ENCODE measurements at regions not wholly inside any gene's neighbourhood (a gene's known extent, or its start where the extent isn't known, plus 50 kb on each side); places are given as distances from the start of the nearest gene placed in this dataset.
A peak's percentile ranks its signal among the peaks of the same experiment; 100 is the strongest.

DNA sequence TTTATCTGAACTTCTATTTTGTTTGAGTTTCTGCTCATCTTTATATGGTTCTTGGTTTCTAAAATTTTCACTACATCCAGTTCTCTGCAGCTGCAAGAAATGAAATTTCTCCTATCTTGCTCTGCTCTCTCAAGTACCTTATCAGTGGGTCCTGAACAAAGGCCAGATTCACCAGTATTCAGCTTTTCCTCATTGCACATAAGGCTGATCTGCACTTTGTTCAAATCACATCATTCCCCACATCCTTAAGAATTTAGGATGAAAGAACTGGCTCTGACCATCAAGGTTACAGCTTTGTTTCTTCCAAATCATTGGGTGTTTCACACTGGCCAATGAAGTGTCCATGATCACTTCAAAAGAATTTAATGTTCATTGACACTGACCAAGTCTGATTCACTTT, 211.4 kb downstream of the GRIN2B start:
- FAIRE-seq (peak; percentile 32), DNase-seq (ENCODE audit: low spot score) (no peak)

DNA sequence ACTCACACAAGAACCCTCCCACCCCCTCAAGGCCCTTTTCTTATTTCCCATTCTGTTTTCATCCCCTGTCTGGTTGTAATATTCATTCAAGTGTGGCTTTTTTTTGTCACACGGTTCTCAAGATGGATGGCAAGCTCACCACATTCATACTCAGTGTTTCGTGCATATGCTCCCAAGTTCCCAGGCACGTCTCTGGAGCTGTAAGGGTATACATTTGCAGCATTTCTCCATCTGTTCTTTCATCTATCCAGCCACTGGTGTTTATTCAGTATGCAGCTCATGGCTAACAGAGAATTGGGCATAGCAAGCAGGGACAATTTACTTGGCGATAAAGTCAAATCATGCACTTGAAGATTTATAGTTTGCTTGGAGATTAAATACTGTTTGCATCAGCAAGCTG, 212.1 kb downstream of the GRIN2B start:
- FAIRE-seq (peak; percentile 68), DNase-seq (ENCODE audit: low spot score) (no peak)

- DNase-seq (ENCODE audit: low spot score) (no peak), FAIRE-seq (no peak)
Measured at GRCh38 chr12:13764748-13765147, 216.7 kb downstream of the GRIN2B start.

DNA sequence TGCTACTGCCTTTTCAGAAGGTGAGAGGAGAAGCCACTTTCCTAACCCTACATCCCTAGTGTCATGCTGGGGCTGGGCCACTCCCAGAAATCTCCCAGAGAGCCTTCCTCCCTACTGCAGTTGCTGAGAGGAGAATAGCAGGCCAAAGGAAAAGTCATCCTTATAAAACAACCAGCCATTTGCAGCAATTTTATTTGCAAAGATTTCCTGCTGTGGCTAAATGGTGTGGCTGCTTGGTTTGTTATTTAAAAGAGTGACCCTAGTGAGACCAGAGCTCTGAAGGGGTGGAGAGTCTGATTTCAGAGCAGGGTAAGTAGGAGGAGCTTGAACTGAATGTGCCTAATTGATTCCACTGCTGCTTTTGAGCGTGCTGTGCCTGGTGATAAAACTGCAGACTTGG, 232.0 kb downstream of the GRIN2B start:
- FAIRE-seq: peak; percentile 79
- no peak for DNase-seq (ENCODE audit: low spot score)

GRCh38 chr12:13745111-13745860, 236.1 kb downstream of the GRIN2B start:
- no peak for DNase-seq (ENCODE audit: low spot score)
- peak; percentile 40 for FAIRE-seq

GRCh38 chr12:13744561-13744960, 236.8 kb downstream of the GRIN2B start:
- FAIRE-seq (no peak), DNase-seq (ENCODE audit: low spot score) (no peak)

- DNase-seq (ENCODE audit: low spot score) (no peak), FAIRE-seq (peak; percentile 50)
Measured at GRCh38 chr12:13740149-13740545, 241.3 kb downstream of the GRIN2B start.

- FAIRE-seq (no peak), DNase-seq (ENCODE audit: low spot score) (no peak)
Measured at GRCh38 chr12:13735734-13736133, 245.7 kb downstream of the GRIN2B start.

GRCh38 chr12:13734584-13735152, 246.7 kb downstream of the GRIN2B start:
- FAIRE-seq (no peak), DNase-seq (ENCODE audit: low spot score) (no peak)

- FAIRE-seq (no peak), DNase-seq (ENCODE audit: low spot score) (peak; percentile 43)
Measured at GRCh38 chr12:13727707-13728195, 253.7 kb downstream of the GRIN2B start.

- FAIRE-seq (no peak), DNase-seq (ENCODE audit: low spot score) (no peak)
Measured at GRCh38 chr12:13725049-13725448, 256.4 kb downstream of the GRIN2B start.

- no peak for DNase-seq (ENCODE audit: low spot score)
- no peak for FAIRE-seq
Measured at GRCh38 chr12:13724136-13724535, 257.3 kb downstream of the GRIN2B start.

DNA sequence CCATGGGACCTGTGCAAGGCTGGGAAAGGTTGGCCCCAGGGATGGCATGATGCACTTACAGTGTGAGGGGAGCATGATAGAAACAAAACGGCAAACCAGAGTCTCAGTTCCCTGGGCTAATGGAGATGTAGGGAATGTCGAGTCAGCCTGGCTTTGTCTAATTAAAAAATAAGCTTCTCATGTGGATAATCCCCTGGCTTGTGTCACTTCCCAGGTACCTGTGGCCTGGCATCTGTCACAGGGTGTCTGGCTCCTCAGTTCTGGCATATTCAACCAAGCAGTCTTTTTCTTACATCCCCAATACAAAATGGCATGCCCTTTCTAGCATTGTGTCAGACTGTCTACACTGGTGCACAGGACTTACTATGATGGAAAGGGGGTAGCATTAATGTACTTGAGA, 261.4 kb downstream of the GRIN2B start:
- no peak for FAIRE-seq
- DNase-seq (ENCODE audit: low spot score): no peak

- FAIRE-seq (no peak), DNase-seq (ENCODE audit: low spot score) (no peak)
Measured at GRCh38 chr12:13718271-13718670, 263.1 kb downstream of the GRIN2B start.

GRCh38 chr12:13716119-13716518, 265.3 kb downstream of the GRIN2B start:
- DNase-seq (ENCODE audit: low spot score) (no peak), FAIRE-seq (no peak)

DNA sequence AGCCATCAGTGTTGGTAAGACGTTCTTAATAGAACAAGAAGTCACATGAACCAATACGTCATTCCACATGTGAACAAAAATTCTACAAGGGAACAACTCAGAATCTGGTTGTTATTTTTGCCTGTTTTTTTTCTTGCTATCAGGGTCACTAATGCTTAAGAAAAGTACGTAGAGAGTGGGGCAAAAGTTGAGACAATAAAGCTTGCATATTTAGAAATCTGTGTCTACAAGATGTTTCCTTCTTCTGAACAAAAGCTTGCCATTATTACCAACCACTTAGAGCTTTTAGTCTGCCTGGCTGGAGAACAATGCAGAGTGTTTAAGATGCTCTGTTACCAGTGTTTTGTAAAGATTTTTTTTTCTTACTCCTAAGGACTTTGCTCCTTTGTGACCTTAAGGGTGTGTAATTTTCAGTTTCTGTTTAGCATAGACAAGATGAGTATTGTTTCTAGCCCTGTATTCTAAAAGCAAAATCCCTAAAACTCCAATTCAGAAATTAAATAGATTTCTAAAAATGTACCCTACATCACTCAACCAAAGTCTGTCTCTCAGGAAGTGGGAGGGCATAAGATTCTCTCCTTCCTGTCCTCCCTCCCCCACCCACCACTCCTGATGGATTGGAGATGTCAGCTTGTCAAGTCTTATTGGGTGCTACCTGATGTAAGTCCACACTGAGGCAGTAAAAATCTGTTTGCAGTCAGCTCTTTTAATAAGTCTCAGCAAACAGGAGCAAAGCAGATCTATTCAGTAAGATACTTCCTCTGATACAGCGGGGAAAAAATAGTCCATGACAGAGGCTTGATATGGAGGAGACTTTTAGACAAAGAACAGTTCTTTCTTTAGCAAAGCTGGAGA, 267.6 kb downstream of the GRIN2B start:
- DNase-seq (ENCODE audit: low spot score) (no peak), FAIRE-seq (no peak)

DNA sequence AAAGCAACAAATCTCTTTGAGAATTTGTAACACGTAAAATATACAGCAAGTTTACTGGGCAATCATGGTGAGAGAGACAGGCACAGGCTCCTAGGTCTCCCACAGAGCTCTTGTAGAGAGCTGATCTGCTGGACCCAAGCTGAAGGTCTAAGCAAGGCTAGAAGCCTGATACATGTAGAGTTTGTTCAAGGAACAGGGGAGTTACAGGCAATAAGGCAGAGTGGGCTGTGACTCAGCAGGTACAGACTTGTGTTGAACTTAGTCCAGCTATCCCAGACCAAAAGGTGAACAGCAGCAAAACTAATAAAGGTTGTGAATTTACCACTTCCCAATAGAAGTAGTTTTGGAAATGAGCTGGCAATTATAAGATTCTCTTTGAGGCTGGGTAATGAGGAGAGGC, 273.6 kb downstream of the GRIN2B start:
- DNase-seq (ENCODE audit: low spot score) (no peak), FAIRE-seq (peak; percentile 82)

DNA sequence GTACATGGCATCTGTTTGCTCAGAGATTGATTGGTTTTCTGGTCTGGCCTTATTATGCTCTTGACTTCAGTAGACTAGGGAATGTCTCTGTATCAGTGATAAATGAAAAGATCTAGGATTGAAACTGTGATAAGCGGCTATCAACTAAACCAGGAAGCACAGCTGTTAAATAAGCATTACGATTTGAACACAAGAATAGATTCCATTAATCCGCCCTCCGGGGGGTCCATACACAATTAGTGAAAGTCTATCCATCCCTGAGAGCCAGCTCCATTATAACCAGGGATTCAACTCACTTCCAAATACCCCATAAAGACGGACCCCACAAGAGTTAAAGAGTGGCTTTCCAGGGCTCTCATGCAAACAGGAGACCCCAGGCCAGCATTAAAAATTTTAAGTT, 279.0 kb downstream of the GRIN2B start:
- DNase-seq (ENCODE audit: low spot score) (no peak), FAIRE-seq (no peak)

- FAIRE-seq: no peak
Measured at GRCh38 chr12:13701502-13701901, 279.9 kb downstream of the GRIN2B start.

DNA sequence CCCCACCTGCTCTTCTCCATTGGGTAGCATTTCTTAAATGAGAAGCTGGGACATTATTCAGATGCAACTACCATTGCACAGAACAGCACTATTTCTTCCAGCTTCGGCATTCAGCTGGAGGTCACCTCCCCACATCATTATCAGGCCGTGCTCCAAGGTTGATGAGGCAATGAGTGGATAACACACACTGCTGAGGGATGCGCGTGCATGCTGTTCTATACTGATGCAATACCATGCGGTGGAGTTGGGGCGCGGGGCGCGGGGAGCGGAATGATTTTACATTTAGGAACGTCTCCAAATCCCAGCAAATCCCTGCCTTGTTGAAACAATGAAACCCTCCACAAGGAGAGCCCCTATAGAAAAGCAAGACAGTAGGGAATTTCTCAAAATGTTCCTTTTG, 283.4 kb downstream of the GRIN2B start:
- no peak for DNase-seq (ENCODE audit: low spot score)
- peak; percentile 81 for FAIRE-seq

More at GRCh38 chr12:13701502-13701901, 279.9 kb downstream of the GRIN2B start:
- no peak for DNase-seq (ENCODE audit: low spot score)

- no peak for DNase-seq (ENCODE audit: low spot score)
- peak; percentile 13 for FAIRE-seq
Measured at GRCh38 chr12:13695781-13696180, 285.6 kb downstream of the GRIN2B start.

DNA sequence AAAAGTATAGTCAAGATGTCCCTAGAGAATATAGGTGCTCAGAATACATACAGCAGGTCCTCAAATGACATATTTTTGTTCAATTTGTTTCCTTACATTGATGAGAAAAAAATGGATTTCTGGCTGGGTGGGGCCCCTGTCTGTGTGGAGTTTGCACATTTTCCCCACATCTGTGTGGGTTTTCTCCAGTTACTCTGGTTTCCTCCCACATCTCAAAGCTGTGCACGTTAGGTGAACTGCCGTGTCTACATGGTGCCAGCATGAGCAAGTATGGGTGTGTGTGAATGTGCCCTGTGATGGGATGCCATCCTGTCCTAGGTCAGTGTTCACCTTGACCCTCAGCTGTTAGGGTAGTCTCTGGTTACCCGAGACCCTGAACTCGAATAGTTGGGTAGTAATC, 289.1 kb downstream of the GRIN2B start:
- DNase-seq (ENCODE audit: low spot score) (no peak), FAIRE-seq (no peak)
